ENCODE measurements at regions not wholly inside any gene's neighbourhood (a gene's known extent, or its start where the extent isn't known, plus 50 kb on each side); places are given as distances from the start of the nearest gene placed in this dataset.

- Histone ChIP-seq H3K4me3 (ENCODE audit: insufficient read depth, low read length, poor library complexity, severe bottlenecking) (no peak overlapping the region), H3K4me2 (ENCODE audit: low read depth, low read length, poor library complexity, severe bottlenecking) (no peak overlapping the region), H3K36me3 (ENCODE audit: low read length) (no peaks in the 10 kb centered on the region), H3K79me2 (ENCODE audit: insufficient read depth, low read length) (no peaks in the 10 kb centered on the region), H4K20me1 (ENCODE audit: low read depth, low read length) (no peaks in the 10 kb centered on the region), H3K9ac (ENCODE audit: low read length) (no peak overlapping the region), H3K27me3 (ENCODE audit: low read length) (no peaks in the 10 kb centered on the region), H3K27ac (ENCODE audit: low read depth, low read length) (no peak overlapping the region), H3K9me2 (replicated peaks; ENCODE audit: insufficient read depth, low read length) (no peaks in the 10 kb centered on the region), H3F3A (ENCODE audit: insufficient read depth) (no peaks in the 10 kb centered on the region), H3K9me3 (ENCODE audit: insufficient read depth, low read length) (no peaks in the 10 kb centered on the region), H2AFZ (ENCODE audit: low read depth, low read length, severe bottlenecking) (no peak overlapping the region)
- TF ChIP-seq CTCF (IDR thresholded peaks at IDR 0.05; ENCODE audit: insufficient read depth, low read length, poor library complexity, severe bottlenecking) (no peak), EZH2phosphoT487 (conservative IDR thresholded peaks at IDR 0.05; ENCODE audit: low read length) (no peak)
Measured at GRCh38 chr20:7818477-7818876, 121.8 kb downstream of the HAO1 start.

GRCh38 chr20:7820897-7821296 is 119.4 kb downstream of the HAO1 start:
- no peak overlapping the region for H3K27ac ChIP-seq (ENCODE audit: low read depth, low read length)
- H3F3A ChIP-seq (ENCODE audit: insufficient read depth), result no peaks in the 10 kb centered on the region
- no peak overlapping the region for H3K9ac ChIP-seq (ENCODE audit: low read length)
- H3K79me2 ChIP-seq (ENCODE audit: insufficient read depth, low read length), result no peaks in the 10 kb centered on the region
- no peaks in the 10 kb centered on the region for H3K27me3 ChIP-seq (ENCODE audit: low read length)
- H3K9me3 ChIP-seq (ENCODE audit: insufficient read depth, low read length), result no peaks in the 10 kb centered on the region
- no peaks in the 10 kb centered on the region for H3K36me3 ChIP-seq (ENCODE audit: low read length)
- H3K4me2 ChIP-seq (ENCODE audit: low read depth, low read length, poor library complexity, severe bottlenecking), result no peak overlapping the region
- no peaks in the 10 kb centered on the region for H3K9me2 ChIP-seq (replicated peaks; ENCODE audit: insufficient read depth, low read length)
- no peak overlapping the region for H3K4me3 ChIP-seq (ENCODE audit: insufficient read depth, low read length, poor library complexity, severe bottlenecking)
- H4K20me1 ChIP-seq (ENCODE audit: low read depth, low read length), result no peaks in the 10 kb centered on the region
- no peak for TF ChIP-seq EZH2phosphoT487 (conservative IDR thresholded peaks at IDR 0.05; ENCODE audit: low read length)
- TF ChIP-seq CTCF (IDR thresholded peaks at IDR 0.05; ENCODE audit: insufficient read depth, low read length, poor library complexity, severe bottlenecking), result no peak
- no peak overlapping the region for H2AFZ ChIP-seq (ENCODE audit: low read depth, low read length, severe bottlenecking)

GRCh38 chr20:7822772-7823171 is 117.5 kb downstream of the HAO1 start:
- H3K4me2 ChIP-seq (ENCODE audit: low read depth, low read length, poor library complexity, severe bottlenecking), result no peak overlapping the region
- no peaks in the 10 kb centered on the region for H3K9me2 ChIP-seq (replicated peaks; ENCODE audit: insufficient read depth, low read length)
- H3K9ac ChIP-seq (ENCODE audit: low read length), result no peak overlapping the region
- no peaks in the 10 kb centered on the region for H3K9me3 ChIP-seq (ENCODE audit: insufficient read depth, low read length)
- H3K79me2 ChIP-seq (ENCODE audit: insufficient read depth, low read length), result no peaks in the 10 kb centered on the region
- H3F3A ChIP-seq (ENCODE audit: insufficient read depth), result no peaks in the 10 kb centered on the region
- H2AFZ ChIP-seq (ENCODE audit: low read depth, low read length, severe bottlenecking), result no peak overlapping the region
- no peak for TF ChIP-seq CTCF (IDR thresholded peaks at IDR 0.05; ENCODE audit: insufficient read depth, low read length, poor library complexity, severe bottlenecking)
- TF ChIP-seq EZH2phosphoT487 (conservative IDR thresholded peaks at IDR 0.05; ENCODE audit: low read length), result no peak
- no peak overlapping the region for H3K27ac ChIP-seq (ENCODE audit: low read depth, low read length)
- H3K36me3 ChIP-seq (ENCODE audit: low read length), result no peaks in the 10 kb centered on the region
- no peaks in the 10 kb centered on the region for H3K27me3 ChIP-seq (ENCODE audit: low read length)
- H3K4me3 ChIP-seq (ENCODE audit: insufficient read depth, low read length, poor library complexity, severe bottlenecking), result no peak overlapping the region
- no peaks in the 10 kb centered on the region for H4K20me1 ChIP-seq (ENCODE audit: low read depth, low read length)

GRCh38 chr20:7828437-7828836 is 111.8 kb downstream of the HAO1 start:
- TF ChIP-seq CTCF (IDR thresholded peaks at IDR 0.05; ENCODE audit: insufficient read depth, low read length, poor library complexity, severe bottlenecking) (no peak), EZH2phosphoT487 (conservative IDR thresholded peaks at IDR 0.05; ENCODE audit: low read length) (no peak)
- Histone ChIP-seq H3K9me3 (ENCODE audit: insufficient read depth, low read length) (no peaks in the 10 kb centered on the region), H3K36me3 (ENCODE audit: low read length) (no peaks in the 10 kb centered on the region), H3K27me3 (ENCODE audit: low read length) (no peaks in the 10 kb centered on the region), H2AFZ (ENCODE audit: low read depth, low read length, severe bottlenecking) (no peak overlapping the region), H3K4me2 (ENCODE audit: low read depth, low read length, poor library complexity, severe bottlenecking) (no peak overlapping the region), H3F3A (ENCODE audit: insufficient read depth) (no peaks in the 10 kb centered on the region), H3K4me3 (ENCODE audit: insufficient read depth, low read length, poor library complexity, severe bottlenecking) (no peak overlapping the region), H4K20me1 (ENCODE audit: low read depth, low read length) (no peaks in the 10 kb centered on the region), H3K27ac (ENCODE audit: low read depth, low read length) (no peak overlapping the region), H3K79me2 (ENCODE audit: insufficient read depth, low read length) (no peaks in the 10 kb centered on the region), H3K9ac (ENCODE audit: low read length) (no peak overlapping the region), H3K9me2 (replicated peaks; ENCODE audit: insufficient read depth, low read length) (no peaks in the 10 kb centered on the region)
